Right renal pelvis (tissue), 4 donors: ENCODE measurements at regions not wholly inside any gene's neighbourhood (a gene's known extent, or its start where the extent isn't known, plus 50 kb on each side); places are given as distances from the start of the nearest gene placed in this dataset.
"Not testable (repeated sequence)": the region's sequence is repeated elsewhere in the genome, so short reads cannot be mapped to it uniquely, and the experiment has no call there.

ENCODE experiments used
- DNase-seq, 4 donors: peaks; one replicate each; pipeline ENCODE4 v3.0.0-alpha.2; 2013; ENCODE audit warnings: low read depth in 4 of 4, low spot score in 3 of 4, missing footprints in 1 of 4

DNA sequence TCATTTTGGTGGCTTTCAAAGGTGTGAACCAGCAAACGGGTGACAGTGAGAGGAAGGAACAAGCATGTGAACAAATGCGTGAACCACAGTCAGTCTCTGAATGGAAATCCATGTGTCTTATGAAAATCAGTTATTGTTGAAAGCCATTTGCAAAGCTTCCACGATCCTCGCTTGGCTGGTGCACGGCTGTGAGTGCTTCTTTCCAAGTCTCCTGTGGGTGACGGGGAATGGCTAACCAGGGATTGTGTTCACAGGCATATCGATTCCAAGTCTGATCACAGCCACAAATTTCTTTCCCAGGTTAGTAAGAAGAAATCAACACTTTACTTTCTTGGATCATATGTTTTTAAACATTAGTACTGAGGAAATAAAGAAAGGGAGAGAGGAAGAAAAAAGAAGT lies 556.9 kb upstream of the RBFOX1 start:
- DNase-seq: no peak

GRCh38 chr16:6771956-6772355 lies 560.7 kb upstream of the RBFOX1 start:
- no peak for DNase-seq

- DNase-seq: no peak
Measured at GRCh38 chr16:6753553-6753952, 579.1 kb upstream of the RBFOX1 start.

DNA sequence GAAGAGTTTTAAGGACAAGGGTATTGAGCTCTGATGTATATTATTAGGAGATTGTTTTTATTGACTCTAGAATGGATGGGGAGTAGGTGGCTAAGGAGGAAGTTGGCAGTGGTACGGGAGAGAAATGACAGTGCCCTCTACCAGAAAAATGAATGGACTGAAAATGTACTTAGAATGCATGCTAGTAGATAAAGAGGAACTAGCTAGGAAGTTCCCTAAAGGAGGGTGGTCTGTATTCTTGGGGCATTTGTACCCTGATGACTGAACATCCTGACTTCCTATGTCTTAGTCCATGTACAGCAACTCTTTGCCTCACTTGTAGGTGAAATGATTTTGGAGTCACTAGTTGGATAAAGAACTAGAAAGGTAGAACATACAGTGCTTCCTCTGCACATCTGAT lies 581.5 kb upstream of the RBFOX1 start:
- no peak for DNase-seq

DNA sequence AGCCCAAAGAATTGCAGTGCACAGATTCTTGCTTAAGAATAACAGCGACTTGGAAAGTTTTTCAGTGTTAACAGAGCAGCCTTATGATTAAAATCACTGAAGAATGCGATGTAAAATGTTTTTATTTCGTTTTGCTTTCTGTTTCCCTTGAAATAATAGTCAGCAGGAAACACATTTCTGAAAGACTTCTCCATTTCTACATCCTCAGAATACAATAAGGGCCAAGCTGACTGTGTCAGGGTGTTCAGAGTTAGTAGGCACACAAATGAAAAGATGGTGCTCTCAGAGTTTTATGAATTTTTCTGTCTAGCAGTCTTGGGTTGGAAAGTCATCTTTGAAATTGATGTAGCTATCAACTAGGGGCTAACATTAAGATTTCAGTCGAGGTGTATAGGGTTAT lies 582.9 kb upstream of the RBFOX1 start:
- DNase-seq: no peak

- not testable (repeated sequence) for DNase-seq
Measured at GRCh38 chr16:6736302-6736701, 596.3 kb upstream of the RBFOX1 start.

DNA sequence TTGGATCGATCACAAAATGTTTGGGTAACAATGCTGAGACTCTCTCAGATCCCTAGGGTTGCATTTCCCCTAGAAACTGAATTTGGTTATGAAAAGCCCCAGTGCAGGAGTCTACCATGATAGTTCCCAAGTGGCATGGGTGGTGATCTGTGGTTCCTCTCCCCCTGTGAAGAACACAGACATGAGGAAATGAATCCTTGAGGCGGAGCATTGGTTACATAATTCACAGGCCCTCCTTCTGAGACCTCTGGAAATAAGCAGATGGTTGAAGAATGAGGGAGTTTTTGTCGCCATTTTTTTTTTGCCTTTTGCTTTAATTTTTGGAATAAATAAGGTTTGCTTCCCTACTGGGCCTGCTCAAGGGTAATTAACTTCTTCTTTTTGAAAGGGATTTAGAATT lies 597.0 kb upstream of the RBFOX1 start:
- DNase-seq: no peak

DNA sequence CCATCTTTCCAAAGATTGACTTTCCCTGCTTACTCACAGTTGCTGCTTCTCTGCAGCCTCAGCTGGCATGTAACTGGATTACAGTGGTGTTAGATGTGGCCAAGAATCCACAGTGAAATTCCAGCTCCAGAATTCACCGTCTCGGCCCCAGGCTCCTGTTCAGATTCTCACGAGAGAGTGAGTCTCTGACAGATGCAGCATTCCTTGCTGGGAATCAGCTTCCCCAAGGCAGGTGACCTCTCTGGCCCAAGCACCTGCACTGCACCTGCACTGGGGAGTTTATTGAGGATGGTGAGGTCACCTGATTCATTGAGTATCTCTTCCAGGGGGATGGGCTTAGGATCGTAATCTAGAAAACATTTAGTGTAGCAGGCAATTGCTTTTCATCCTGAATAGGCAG lies 600.5 kb upstream of the RBFOX1 start:
- DNase-seq: no peak

DNA sequence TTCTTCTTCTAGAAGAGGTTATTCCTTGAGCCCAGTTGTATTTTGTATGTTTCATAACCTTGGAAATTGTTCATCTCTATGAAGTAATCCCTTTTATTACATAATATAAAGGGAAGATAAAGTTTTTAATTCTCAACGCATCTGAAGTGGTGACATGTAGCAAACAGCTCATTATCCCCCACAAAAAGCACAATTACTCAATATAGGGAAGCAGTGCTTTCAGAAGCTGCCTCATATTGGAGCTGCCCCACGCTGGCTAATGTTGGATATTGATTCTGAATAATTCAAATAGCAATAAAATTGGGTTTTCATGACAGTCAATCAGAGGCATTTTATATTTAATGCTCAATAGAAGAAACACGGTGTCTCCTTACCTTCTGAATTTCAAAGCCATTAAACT lies 604.3 kb upstream of the RBFOX1 start:
- DNase-seq: no peak

DNA sequence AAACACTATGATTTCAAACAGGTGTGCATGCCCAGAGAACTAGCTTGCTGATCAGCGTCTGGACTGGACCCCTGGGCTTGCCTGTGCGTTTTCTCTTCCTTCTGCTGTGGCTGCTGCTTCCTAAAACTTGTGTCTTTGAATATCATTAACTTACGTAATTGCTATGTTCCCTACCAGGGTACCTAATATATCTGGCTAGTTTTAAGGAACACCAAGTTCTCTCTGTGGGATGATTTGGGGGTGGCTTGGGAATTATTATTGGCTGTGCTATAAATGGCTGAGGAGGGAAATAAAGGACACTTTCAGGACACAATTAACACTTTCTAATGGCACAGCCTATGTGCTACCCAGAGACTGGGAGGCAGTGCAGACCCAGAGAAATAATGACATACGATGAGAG lies 606.0 kb upstream of the RBFOX1 start:
- no peak for DNase-seq

DNA sequence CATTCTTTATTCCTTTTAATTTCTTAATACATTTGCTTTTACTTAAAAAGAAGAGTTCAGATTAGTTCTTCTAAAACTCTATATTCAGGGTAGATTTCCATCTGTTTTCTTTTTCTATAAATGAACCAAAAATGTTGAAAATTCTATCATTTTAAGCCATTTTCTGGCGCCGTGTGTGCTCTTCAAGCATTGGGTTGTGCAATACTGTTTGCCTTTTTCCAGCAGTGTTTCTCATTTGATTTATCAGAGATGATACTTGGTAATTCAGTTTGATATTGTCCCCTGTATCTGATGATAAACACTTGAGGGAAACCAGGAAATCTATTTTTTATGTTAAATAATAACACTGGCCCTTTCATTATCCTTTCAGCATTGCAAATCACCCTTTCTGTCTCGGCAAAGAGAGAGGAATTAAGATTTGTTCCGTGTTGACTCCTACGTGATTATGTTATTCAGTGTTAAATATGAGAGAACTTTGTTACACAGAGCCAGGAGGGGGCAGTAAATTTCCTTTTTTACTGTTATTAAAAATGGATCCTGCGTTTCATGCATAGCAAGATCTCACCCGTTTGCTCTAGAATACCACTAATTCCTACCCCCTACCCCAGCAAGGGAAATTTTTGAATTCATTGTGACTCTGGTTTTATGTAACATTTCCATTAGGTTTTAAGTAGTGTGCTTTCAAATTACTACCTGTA lies 606.9 kb upstream of the RBFOX1 start:
- no peak for DNase-seq

DNA sequence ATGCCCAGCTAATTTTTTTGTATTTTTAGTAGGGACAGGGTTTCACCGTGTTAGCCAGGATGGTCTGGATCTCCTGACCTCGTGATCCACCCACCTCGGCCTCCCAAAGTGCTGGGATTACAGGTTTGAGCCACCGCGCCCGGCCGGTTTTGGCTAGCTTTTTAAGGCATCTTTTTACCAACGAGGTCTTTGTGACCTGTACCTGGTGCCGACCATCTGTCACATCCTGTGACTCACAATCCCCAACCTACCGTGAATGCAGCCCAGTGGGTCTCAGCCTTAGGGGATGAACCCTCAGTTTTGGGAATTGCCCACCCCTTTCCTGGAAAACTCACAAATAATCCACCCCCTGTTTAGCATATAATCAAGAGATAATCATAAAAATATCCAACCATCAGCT lies 607.4 kb upstream of the RBFOX1 start:
- not testable (repeated sequence) for DNase-seq

DNA sequence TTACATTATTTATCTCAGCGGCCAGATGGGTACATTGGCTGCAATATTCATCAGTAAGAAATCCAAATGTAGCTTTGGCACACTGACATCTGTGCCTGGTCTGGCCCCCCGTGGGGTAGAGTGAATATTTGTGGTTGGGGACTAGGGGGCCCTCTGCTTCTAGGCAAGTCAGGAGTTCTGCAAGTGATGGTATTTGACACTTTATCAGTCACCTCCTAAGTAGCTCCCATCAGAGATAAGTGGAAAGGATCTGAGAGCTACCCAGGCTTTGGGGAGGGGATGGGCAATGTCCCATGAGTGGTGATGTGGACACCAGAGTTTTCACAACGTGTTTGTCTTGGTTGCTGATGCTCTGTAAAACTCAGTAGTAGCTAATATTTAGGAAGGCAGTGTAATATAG lies 609.9 kb upstream of the RBFOX1 start:
- DNase-seq: no peak

DNA sequence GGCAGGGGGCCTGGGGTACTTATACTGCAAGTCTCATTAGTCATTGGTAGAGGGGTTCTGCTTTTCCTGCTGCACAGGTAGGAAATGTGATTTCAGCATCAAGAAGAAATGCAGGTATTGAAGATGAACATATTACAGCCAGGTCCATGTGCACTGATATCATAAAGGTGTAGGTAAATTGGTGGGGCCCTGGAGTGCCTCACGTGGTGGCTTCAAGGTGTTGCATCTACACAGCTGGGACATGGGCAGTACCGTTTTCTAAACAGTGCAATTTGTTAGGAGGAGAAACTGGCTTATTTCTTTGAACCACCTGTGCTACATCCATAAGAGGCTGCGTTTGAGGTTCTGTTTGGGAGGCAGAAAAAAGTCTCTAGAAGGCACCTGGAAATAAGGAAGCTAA lies 618.1 kb upstream of the RBFOX1 start:
- DNase-seq: no peak

GRCh38 chr16:6709736-6710135 lies 622.9 kb upstream of the RBFOX1 start:
- no peak for DNase-seq

DNA sequence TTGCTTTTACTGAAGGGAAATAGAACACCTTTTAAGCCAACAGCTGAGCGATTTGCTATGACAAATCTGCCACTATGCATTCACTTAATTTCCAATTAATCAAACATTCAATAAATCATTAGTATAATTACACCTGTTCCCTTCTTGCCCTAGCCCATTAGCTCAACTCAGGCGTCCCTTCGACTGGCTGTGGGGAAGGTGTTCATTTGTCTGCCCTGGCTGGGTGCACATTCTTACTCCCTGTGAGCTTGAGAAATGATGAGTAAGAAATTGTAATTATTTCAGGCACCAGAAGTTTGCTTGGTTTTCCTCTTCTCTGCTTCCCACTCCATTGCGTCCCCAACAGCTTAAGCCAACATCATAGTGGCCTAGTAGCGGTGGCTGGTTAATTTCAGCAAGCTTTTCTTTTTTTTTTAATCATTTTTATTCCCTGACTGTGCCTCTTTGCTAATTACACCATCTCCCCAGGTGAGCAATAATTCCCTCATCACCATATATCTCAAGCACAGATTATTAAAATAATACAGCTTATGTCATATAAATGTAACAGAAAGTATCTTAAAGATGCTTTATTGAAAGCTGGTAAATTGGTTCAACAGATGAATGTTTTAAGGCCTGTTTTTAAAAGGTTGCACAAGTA lies 623.9 kb upstream of the RBFOX1 start:
- no peak for DNase-seq

- no peak for DNase-seq
Measured at GRCh38 chr16:6704306-6704930, 628.2 kb upstream of the RBFOX1 start.

GRCh38 chr16:6701096-6701495 lies 631.5 kb upstream of the RBFOX1 start:
- no peak for DNase-seq

DNA sequence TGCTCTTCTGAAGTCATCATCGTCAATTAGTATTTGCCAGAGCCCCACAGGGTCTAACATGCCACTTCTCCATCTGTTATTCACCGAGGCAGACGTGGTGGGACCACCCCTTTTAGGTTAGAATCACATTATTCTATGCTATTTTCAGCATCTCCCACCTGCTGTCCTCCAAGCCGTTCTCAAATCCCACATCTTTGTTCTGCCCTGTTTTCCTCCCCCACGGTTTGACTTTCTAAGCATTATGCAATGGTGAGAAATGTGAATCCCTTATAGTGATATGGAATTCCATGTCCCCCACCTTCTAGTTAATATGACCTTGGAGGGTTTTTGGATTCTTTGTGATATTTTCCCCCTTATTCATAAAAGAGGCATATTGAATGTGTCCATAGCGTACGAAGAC lies 634.1 kb upstream of the RBFOX1 start:
- DNase-seq: no peak

DNA sequence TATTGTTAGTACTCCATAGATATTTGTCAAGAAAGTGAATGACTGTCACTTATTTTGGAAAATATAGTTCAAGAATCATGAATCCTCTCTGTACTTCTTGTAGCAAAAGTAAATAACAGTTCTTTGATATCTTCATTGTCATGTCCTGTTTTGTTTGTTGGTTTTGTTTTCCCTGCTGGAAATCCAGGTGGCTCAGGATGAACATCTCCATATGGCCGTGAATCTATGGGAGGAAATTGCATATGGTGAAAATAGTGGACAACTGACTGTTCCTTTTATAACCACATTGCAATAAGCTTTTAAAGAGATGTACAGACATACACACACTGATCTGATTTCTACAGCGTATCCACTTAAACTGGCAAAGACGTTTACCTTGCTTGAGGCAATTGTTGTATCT lies 637.0 kb upstream of the RBFOX1 start:
- DNase-seq: no peak

GRCh38 chr16:6694636-6695035 lies 638.0 kb upstream of the RBFOX1 start:
- no peak for DNase-seq

DNA sequence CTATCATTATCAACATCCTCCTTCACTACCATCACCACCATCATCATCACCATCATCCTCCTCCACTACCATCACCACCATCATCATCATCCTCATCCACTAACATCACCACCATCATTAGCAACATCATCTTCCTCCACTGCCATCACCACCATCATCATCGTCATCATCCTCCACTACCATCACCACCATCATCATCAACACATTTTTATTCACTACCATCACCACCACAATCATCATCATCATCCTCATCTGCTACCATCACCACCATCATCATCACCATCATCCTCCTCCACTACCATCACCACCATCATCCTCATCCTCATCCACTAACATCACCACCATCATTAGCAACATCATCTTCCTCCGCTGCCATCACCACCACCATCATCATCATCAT lies 639.2 kb upstream of the RBFOX1 start:
- DNase-seq: not testable (repeated sequence)
